22Rv1 (cell line): ENCODE measurements at regions not wholly inside any gene's neighbourhood (a gene's known extent, or its start where the extent isn't known, plus 50 kb on each side); places are given as distances from the start of the nearest gene placed in this dataset.

Experiments used
- CTCF ChIP-seq: fragments of 450-650 bp; IDR thresholded peaks from 2 replicates; pipeline ENCODE4 v1.5.1; 2017; ENCODE audit warnings: mild to moderate bottlenecking
- ZFX ChIP-seq: fragments of 450-650 bp; IDR thresholded peaks from 2 replicates; pipeline ENCODE4 v1.6.1; 2017; ENCODE audit warnings: antibody characterized with exemption, borderline replicate concordance

GRCh38 chr1:5525597-5526384 lies 466.4 kb downstream of the NPHP4 start:
- TF ChIP-seq CTCF (no peak), ZFX (no peak)
